ENCODE measurements at regions not wholly inside any gene's neighbourhood (a gene's known extent, or its start where the extent isn't known, plus 50 kb on each side); places are given as distances from the start of the nearest gene placed in this dataset.
"Not testable (repeated sequence)": the region's sequence is repeated elsewhere in the genome, so short reads cannot be mapped to it uniquely, and the experiment has no call there.

DNA sequence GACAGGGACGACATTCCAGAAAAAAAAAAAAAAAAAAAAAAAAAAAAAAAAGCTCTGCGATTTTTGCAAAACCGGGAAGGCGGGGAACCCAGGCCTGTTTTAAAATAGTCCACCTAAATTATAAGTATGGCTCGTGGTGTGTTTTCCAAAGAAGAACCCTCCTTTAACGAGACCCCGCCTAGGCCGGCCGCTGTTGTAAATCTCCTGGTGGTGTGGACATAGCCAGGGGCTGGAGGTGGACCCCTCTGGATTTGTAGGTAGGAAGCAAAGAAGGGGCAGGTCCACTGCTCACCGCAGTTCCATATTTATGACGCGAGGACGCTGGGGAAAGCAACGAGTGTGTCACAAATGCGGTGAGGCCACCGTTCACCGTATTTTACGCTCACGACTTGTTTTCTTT, 94.0 kb upstream of the SHOX start:
- H3K36me3 ChIP-seq (replicated peaks; ENCODE audit: low read depth, low read length), result no peaks in the 10 kb centered on the region
- TF ChIP-seq EZH2phosphoT487 (IDR thresholded peaks at IDR 0.05; ENCODE audit: low read depth), result no peak
- no peak for TF ChIP-seq CTCF (IDR thresholded peaks at IDR 0.05; ENCODE audit: low read depth, low read length)
- no peaks in the 10 kb centered on the region for H3K9me3 ChIP-seq (ENCODE audit: insufficient read depth, low read length)
- no peaks in the 10 kb centered on the region for H3K27me3 ChIP-seq (ENCODE audit: low read depth, low read length)
- no peak overlapping the region for H3K4me3 ChIP-seq (ENCODE audit: low read length)
- H3K9ac ChIP-seq (ENCODE audit: low read length), result no peak overlapping the region
- H4K20me1 ChIP-seq (ENCODE audit: insufficient read depth, low read length), result no peaks in the 10 kb centered on the region
- H3K79me2 ChIP-seq (ENCODE audit: low read length), result no peaks in the 10 kb centered on the region
- H2AFZ ChIP-seq (ENCODE audit: low read depth, low read length), result no peak overlapping the region
- no peaks in the 10 kb centered on the region for H3K4me1 ChIP-seq (ENCODE audit: low read length)
- no peak overlapping the region for H3K27ac ChIP-seq (ENCODE audit: low read length)
- no peak overlapping the region for H3K4me2 ChIP-seq (ENCODE audit: low read length)

GRCh38 chrX:537151-537550, 93.4 kb upstream of the SHOX start:
- TF ChIP-seq CTCF (IDR thresholded peaks at IDR 0.05; ENCODE audit: low read depth, low read length) (no peak), EZH2phosphoT487 (IDR thresholded peaks at IDR 0.05; ENCODE audit: low read depth) (no peak)
- H3K4me1 ChIP-seq (ENCODE audit: low read length), result no peaks in the 10 kb centered on the region
- no peaks in the 10 kb centered on the region for H4K20me1 ChIP-seq (ENCODE audit: insufficient read depth, low read length)
- H3K4me3 ChIP-seq (ENCODE audit: low read length), result no peak overlapping the region
- no peaks in the 10 kb centered on the region for H3K79me2 ChIP-seq (ENCODE audit: low read length)
- H3K9ac ChIP-seq (ENCODE audit: low read length), result no peak overlapping the region
- no peaks in the 10 kb centered on the region for H3K27me3 ChIP-seq (ENCODE audit: low read depth, low read length)
- no peak overlapping the region for H2AFZ ChIP-seq (ENCODE audit: low read depth, low read length)
- H3K27ac ChIP-seq (ENCODE audit: low read length), result no peak overlapping the region
- H3K36me3 ChIP-seq (replicated peaks; ENCODE audit: low read depth, low read length), result no peaks in the 10 kb centered on the region
- no peak overlapping the region for H3K4me2 ChIP-seq (ENCODE audit: low read length)
- no peaks in the 10 kb centered on the region for H3K9me3 ChIP-seq (ENCODE audit: insufficient read depth, low read length)

DNA sequence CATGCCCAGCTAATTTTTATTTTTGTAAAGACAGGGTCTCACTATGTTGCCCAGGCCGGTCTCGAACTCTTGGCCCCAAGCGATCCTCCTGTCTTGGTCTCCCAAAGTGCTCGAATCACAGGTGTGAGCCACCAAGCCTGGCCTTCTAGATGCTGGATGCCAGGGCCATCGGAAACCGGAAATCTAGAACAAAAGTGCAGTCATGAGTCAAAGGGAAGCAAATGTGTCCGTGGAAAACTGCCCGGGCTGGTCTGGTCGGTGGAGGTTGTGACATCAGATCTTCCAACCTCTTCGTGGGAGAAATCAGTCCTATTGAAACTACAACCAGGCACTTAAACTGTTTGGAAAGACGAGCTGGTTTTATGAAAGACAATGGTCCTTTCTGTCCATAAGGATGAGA, 92.3 kb upstream of the SHOX start:
- no peak overlapping the region for H3K27ac ChIP-seq (ENCODE audit: low read length)
- H2AFZ ChIP-seq (ENCODE audit: low read depth, low read length), result no peak overlapping the region
- no peaks in the 10 kb centered on the region for H3K9me3 ChIP-seq (ENCODE audit: insufficient read depth, low read length)
- H3K4me3 ChIP-seq (ENCODE audit: low read length), result no peak overlapping the region
- H3K4me2 ChIP-seq (ENCODE audit: low read length), result no peak overlapping the region
- H3K36me3 ChIP-seq (replicated peaks; ENCODE audit: low read depth, low read length), result no peaks in the 10 kb centered on the region
- H3K27me3 ChIP-seq (ENCODE audit: low read depth, low read length), result no peaks in the 10 kb centered on the region
- no peaks in the 10 kb centered on the region for H4K20me1 ChIP-seq (ENCODE audit: insufficient read depth, low read length)
- TF ChIP-seq CTCF (IDR thresholded peaks at IDR 0.05; ENCODE audit: low read depth, low read length) (no peak), EZH2phosphoT487 (IDR thresholded peaks at IDR 0.05; ENCODE audit: low read depth) (no peak)
- no peaks in the 10 kb centered on the region for H3K79me2 ChIP-seq (ENCODE audit: low read length)
- H3K4me1 ChIP-seq (ENCODE audit: low read length), result no peaks in the 10 kb centered on the region
- no peak overlapping the region for H3K9ac ChIP-seq (ENCODE audit: low read length)

DNA sequence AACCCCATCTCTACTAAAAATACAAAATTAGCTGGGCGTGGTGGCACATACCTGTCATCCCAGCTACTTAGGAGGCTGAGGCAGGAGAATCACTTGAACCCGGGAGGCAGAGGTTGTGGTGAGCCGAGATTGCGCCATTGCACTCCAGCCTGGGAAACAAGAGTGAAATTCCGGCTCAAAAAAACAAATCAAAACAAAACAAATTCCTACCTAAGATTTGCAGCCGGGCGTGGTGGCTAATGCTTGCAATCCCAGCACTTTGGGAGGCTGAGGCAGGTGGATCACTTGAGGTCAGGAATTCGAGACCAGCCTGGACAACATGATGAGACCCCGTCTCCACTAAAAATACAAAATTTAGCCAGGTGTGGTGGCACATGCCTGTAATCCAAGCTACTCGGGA, 89.6 kb upstream of the SHOX start:
- H3K4me2 ChIP-seq (ENCODE audit: low read length); H3K79me2 ChIP-seq (ENCODE audit: low read length); H3K9me3 ChIP-seq (ENCODE audit: insufficient read depth, low read length); H2AFZ ChIP-seq (ENCODE audit: low read depth, low read length); H3K36me3 ChIP-seq (replicated peaks; ENCODE audit: low read depth, low read length); H4K20me1 ChIP-seq (ENCODE audit: insufficient read depth, low read length); H3K4me3 ChIP-seq (ENCODE audit: low read length); H3K27ac ChIP-seq (ENCODE audit: low read length); H3K27me3 ChIP-seq (ENCODE audit: low read depth, low read length); H3K4me1 ChIP-seq (ENCODE audit: low read length); H3K9ac ChIP-seq (ENCODE audit: low read length): not testable (repeated sequence)

GRCh38 chrX:542179-542578, 88.4 kb upstream of the SHOX start:
- Histone ChIP-seq H3K9me3 (ENCODE audit: insufficient read depth, low read length) (no peaks in the 10 kb centered on the region), H2AFZ (ENCODE audit: low read depth, low read length) (no peak overlapping the region), H3K27ac (ENCODE audit: low read length) (no peak overlapping the region)

More at GRCh38 chrX:542179-542578, 88.4 kb upstream of the SHOX start:
- Histone ChIP-seq H3K79me2 (ENCODE audit: low read length) (no peaks in the 10 kb centered on the region), H4K20me1 (ENCODE audit: insufficient read depth, low read length) (no peaks in the 10 kb centered on the region), H3K27me3 (ENCODE audit: low read depth, low read length) (no peaks in the 10 kb centered on the region), H3K9ac (ENCODE audit: low read length) (no peak overlapping the region), H3K36me3 (replicated peaks; ENCODE audit: low read depth, low read length) (no peaks in the 10 kb centered on the region), H3K4me2 (ENCODE audit: low read length) (no peak overlapping the region), H3K4me1 (ENCODE audit: low read length) (no peaks in the 10 kb centered on the region), H3K4me3 (ENCODE audit: low read length) (no peak overlapping the region)
- no peak for TF ChIP-seq EZH2phosphoT487 (IDR thresholded peaks at IDR 0.05; ENCODE audit: low read depth)
- no peak for TF ChIP-seq CTCF (IDR thresholded peaks at IDR 0.05; ENCODE audit: low read depth, low read length)
